GM23338 (cell line): ENCODE measurements at regions not wholly inside any gene's neighbourhood (a gene's known extent, or its start where the extent isn't known, plus 50 kb on each side); places are given as distances from the start of the nearest gene placed in this dataset.

Experiments
- EZH2phosphoT487 ChIP-seq: fragments of 200-600 bp; sonication (generic); IDR thresholded peaks from one replicate; pipeline ENCODE4 v1.8.1; 2018; ENCODE audit warnings: antibody characterized with exemption; ENCODE audit not compliant: unreplicated experiment
- JUNB ChIP-seq: IDR thresholded peaks from one replicate; pipeline ENCODE4 v1.6.1; 2016; ENCODE audit warnings: antibody characterized with exemption; ENCODE audit not compliant: unreplicated experiment
- TF ChIP-seq, protein P1 (sequence below), 2 experiments: fragments of 200-600 bp in 1 of 2; sonication (generic) in 1 of 2; conservative IDR thresholded peaks; 2 replicates each; pipeline versions ENCODE4 v1.5.1 to v1.6.1; 2016 to 2017; ENCODE audit warnings: antibody characterized with exemption in 2 of 2, low read depth in 2 of 2, mild to moderate bottlenecking in 2 of 2, moderate library complexity in 1 of 2

DNA sequence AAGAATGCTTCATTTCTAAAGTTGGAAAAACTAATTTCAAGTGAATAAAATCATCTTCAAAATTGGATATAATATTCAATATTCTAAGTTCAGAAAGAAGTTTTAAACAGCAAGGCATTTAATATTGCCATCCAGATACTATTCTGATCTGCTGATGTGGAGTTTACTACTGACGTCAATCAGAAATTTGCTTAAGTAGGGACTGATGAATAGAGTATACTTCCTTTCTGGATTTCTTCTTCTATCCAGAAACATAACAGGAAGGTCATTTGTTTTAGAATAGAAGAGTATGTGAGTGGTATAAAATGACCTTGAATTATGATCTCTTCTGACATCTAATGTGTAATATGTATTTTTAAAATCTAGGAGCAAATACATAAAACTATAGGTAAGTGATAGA is 308.1 kb upstream of the ADGRL2 start:
- TF ChIP-seq, protein P1, sequence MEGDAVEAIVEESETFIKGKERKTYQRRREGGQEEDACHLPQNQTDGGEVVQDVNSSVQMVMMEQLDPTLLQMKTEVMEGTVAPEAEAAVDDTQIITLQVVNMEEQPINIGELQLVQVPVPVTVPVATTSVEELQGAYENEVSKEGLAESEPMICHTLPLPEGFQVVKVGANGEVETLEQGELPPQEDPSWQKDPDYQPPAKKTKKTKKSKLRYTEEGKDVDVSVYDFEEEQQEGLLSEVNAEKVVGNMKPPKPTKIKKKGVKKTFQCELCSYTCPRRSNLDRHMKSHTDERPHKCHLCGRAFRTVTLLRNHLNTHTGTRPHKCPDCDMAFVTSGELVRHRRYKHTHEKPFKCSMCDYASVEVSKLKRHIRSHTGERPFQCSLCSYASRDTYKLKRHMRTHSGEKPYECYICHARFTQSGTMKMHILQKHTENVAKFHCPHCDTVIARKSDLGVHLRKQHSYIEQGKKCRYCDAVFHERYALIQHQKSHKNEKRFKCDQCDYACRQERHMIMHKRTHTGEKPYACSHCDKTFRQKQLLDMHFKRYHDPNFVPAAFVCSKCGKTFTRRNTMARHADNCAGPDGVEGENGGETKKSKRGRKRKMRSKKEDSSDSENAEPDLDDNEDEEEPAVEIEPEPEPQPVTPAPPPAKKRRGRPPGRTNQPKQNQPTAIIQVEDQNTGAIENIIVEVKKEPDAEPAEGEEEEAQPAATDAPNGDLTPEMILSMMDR (conservative IDR thresholded peaks at IDR 0.05; ENCODE audit: low read depth in 2 of 2): no peak
- TF ChIP-seq JUNB (no peak), EZH2phosphoT487 (no peak)
